Upper lobe of left lung (tissue), 6 donors: ENCODE measurements at regions not wholly inside any gene's neighbourhood (a gene's known extent, or its start where the extent isn't known, plus 50 kb on each side); places are given as distances from the start of the nearest gene placed in this dataset.
A peak's percentile ranks its signal among the peaks of the same experiment; 100 is the strongest.

Experiments
- ATAC-seq, 2 donors: fragments of 200-7000 bp; cut with Tn5 transposase; one replicate each; pipeline ENCODE4 v1.9.1; 2022; ENCODE audit warnings: mild to moderate bottlenecking in 2 of 2, moderate library complexity in 2 of 2; ENCODE audit not compliant: low FRiP score in 2 of 2
- DNase-seq, 2 donors: peaks; one replicate each; pipeline ENCODE4 v3.0.0-alpha.2; 2019 to 2020
- H3K27ac ChIP-seq, 4 donors: fragments of 200-600 bp; sonication (generic); one replicate each; pipeline ENCODE4 v1.5.1; 2016 to 2019
- H3K27me3 ChIP-seq, 4 donors: fragments of 200-600 bp; sonication (generic); one replicate each; pipeline ENCODE4 v1.5.1; 2017 to 2019
- H3K36me3 ChIP-seq, 4 donors: fragments of 200-600 bp; sonication (generic); one replicate each; pipeline ENCODE4 v1.5.1; 2016 to 2019
- H3K4me1 ChIP-seq, 4 donors: fragments of 200-600 bp; sonication (generic); one replicate each; pipeline ENCODE4 v1.5.1; 2018 to 2019
- H3K4me3 ChIP-seq, 4 donors: fragments of 200-600 bp; sonication (generic); one replicate each; pipeline ENCODE4 v1.5.1; 2017 to 2019; ENCODE audit warnings: mild to moderate bottlenecking in 2 of 4, moderate library complexity in 1 of 4
- H3K9me3 ChIP-seq, 4 donors: fragments of 200-600 bp; sonication (generic); one replicate each; pipeline ENCODE4 v1.5.1; 2018 to 2019
- EP300 ChIP-seq, 4 donors: sonication (generic); formaldehyde crosslinking; IDR thresholded peaks; one replicate each; pipeline ENCODE4 v1.5.1; 2017; ENCODE audit warnings: antibody characterized with exemption in 4 of 4, control low read depth in 2 of 4
- POLR2A ChIP-seq, 4 donors: fragments of 450-650 bp; IDR thresholded peaks; one replicate each; pipeline ENCODE4 v1.5.1; 2016 to 2017; ENCODE audit warnings: antibody characterized with exemption in 4 of 4, mild to moderate bottlenecking in 2 of 4
- POLR2AphosphoS5 ChIP-seq, 2 donors: sonication (generic); formaldehyde crosslinking; IDR thresholded peaks; one replicate each; pipeline ENCODE4 v1.5.1; 2017; ENCODE audit warnings: antibody characterized with exemption in 2 of 2
- whole genome bisulfite sequencing, 2 donors: methylation state at CpG; one replicate each; pipeline ENCODE4 v1.1.5; 2017 to 2018; 5-methylcytosine and 5-hydroxymethylcytosine counted together
- TF ChIP-seq, protein P1 (sequence below), 6 experiments: fragments of 450-650 bp in 4 of 6; fragments of 200-600 bp in 2 of 6; sonication (generic) in 2 of 6; IDR thresholded peaks; one replicate each; pipeline ENCODE4 v1.5.1; 2016 to 2019; ENCODE audit warnings: antibody characterized with exemption in 6 of 6
- donor health status: DM: no; HTN: no; CAD: no; lungs with moderate emphysema.
- donor health status: DM: no; HTN: yes; CAD: no; lungs with severe emphysema.

DNA sequence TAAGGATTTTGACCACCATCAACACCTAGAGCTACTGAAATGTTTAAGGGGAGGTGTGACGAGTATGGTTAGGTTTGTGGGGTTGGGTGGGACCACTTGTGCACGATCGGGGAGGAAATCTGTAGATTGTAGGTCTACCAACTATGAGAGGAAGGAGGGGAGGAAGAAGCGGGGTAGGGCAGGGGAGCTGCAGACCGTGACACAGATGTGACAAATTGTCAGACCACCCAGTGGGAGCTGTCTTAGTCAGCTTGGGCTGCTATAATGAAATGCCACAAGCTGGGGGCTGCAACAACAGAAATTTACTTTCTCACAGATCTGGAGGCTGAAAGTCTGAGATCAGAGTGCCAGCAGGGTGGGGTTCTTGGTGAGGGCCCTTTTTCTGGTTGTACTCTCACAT lies 62.2 kb upstream of the ARGLU1 start:
- H3K27ac ChIP-seq: peak overlapping the region in 2 of 4 donors; percentile 14 to 59
- H3K9me3 ChIP-seq: no peaks in the 10 kb centered on the region
- no peaks in the 10 kb centered on the region for H3K27me3 ChIP-seq
- DNase-seq: no peak
- TF ChIP-seq, protein P1, sequence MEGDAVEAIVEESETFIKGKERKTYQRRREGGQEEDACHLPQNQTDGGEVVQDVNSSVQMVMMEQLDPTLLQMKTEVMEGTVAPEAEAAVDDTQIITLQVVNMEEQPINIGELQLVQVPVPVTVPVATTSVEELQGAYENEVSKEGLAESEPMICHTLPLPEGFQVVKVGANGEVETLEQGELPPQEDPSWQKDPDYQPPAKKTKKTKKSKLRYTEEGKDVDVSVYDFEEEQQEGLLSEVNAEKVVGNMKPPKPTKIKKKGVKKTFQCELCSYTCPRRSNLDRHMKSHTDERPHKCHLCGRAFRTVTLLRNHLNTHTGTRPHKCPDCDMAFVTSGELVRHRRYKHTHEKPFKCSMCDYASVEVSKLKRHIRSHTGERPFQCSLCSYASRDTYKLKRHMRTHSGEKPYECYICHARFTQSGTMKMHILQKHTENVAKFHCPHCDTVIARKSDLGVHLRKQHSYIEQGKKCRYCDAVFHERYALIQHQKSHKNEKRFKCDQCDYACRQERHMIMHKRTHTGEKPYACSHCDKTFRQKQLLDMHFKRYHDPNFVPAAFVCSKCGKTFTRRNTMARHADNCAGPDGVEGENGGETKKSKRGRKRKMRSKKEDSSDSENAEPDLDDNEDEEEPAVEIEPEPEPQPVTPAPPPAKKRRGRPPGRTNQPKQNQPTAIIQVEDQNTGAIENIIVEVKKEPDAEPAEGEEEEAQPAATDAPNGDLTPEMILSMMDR (IDR thresholded peaks at IDR 0.05): no peak
- TF ChIP-seq EP300 (IDR thresholded peaks at IDR 0.05) (no peak), POLR2AphosphoS5 (IDR thresholded peaks at IDR 0.05) (no peak), POLR2A (IDR thresholded peaks at IDR 0.05) (no peak)
- ATAC-seq: no peak
- no peaks in the 10 kb centered on the region for H3K36me3 ChIP-seq
- peaks cover 0 to 23% (median 4%) of the 10 kb centered on the region in 4 donors for H3K4me1 ChIP-seq
- H3K4me3 ChIP-seq: no peak overlapping the region
- WGBS, 2 donors: 89 to 90% methylated on average over 5 of the region's 5 CpGs

DNA sequence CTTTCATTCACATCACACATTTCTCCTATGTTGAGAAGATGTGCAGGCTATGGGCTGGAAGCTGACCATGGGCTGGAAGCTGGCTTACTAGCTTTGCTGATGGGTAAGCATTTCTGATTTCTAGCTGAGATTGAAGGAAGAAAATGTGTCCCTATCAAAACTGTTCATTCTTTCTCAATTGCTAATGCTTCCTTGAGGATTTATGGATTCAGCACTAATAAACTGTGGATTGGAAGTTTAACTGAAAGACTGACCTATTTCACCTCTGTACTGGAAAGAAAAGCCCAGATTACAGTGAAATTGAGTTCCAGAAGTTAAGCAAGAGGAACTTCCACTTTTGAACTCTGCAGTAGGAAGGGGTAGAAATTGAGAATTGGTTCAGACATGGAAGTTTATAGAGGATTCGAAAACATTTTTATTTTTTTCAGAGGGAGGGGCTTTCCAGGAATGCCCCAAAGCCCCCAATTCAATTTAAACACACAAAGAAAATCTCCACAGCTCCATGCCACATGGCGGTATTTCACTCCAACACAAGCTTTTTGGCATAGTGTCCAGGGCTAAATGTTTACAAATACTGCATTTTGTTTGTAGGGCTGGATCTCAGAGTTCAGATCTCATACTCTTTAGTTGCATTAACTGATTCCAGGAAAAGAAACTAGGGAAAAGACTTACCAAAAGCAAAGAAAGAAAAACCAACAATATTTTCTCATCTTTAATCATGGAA lies 61.2 kb upstream of the ARGLU1 start:
- WGBS, 2 donors: 51 to 66% methylated on average over 2 of the region's 2 CpGs
- Histone ChIP-seq H3K9me3 (no peaks in the 10 kb centered on the region), H3K27ac (peak overlapping the region in 2 of 4 donors; percentile 37 to 59), H3K36me3 (no peaks in the 10 kb centered on the region), H3K4me3 (no peak overlapping the region), H3K4me1 (peaks cover 0 to 21% (median 4%) of the 10 kb centered on the region in 4 donors), H3K27me3 (no peaks in the 10 kb centered on the region)
- no peak for TF ChIP-seq POLR2AphosphoS5 (IDR thresholded peaks at IDR 0.05)
- no peak for TF ChIP-seq EP300 (IDR thresholded peaks at IDR 0.05)
- TF ChIP-seq, protein P1 (IDR thresholded peaks at IDR 0.05): no peak
- TF ChIP-seq POLR2A (IDR thresholded peaks at IDR 0.05): no peak
- ATAC-seq (no peak), DNase-seq (no peak)

DNA sequence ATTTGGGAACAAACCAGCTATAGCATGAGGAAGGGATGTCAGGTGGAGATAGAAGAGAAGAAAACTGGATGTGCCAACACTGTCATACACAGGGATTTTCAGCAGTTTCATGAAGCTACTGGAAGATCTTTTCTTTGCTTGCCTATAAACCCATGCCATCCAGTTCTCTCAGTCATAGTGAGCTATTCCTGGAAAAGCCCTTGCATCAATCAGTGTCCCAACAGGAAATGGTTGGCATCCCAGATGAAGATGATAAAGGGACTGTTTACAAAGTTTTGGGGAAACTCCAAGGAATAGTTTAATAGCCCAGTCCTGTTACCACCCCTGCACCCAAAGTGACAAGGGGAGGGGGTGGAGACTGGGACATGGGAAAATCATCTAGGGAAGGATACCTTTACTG lies 58.5 kb upstream of the ARGLU1 start:
- Histone ChIP-seq H3K4me1 (peaks cover 0 to 21% (median 6%) of the 10 kb centered on the region in 4 donors), H3K9me3 (no peaks in the 10 kb centered on the region), H3K27ac (peak overlapping the region in 1 of 4 donors; percentile 59), H3K27me3 (no peaks in the 10 kb centered on the region), H3K4me3 (no peak overlapping the region), H3K36me3 (no peaks in the 10 kb centered on the region)
- no peak for DNase-seq
- no peak for ATAC-seq
- TF ChIP-seq POLR2A (IDR thresholded peaks at IDR 0.05) (no peak), POLR2AphosphoS5 (IDR thresholded peaks at IDR 0.05) (peak in 1 of 2 donors; percentile 23), EP300 (IDR thresholded peaks at IDR 0.05) (peak in 1 of 4 donors; percentile 61)
- TF ChIP-seq, protein P1 (IDR thresholded peaks at IDR 0.05): no peak

DNA sequence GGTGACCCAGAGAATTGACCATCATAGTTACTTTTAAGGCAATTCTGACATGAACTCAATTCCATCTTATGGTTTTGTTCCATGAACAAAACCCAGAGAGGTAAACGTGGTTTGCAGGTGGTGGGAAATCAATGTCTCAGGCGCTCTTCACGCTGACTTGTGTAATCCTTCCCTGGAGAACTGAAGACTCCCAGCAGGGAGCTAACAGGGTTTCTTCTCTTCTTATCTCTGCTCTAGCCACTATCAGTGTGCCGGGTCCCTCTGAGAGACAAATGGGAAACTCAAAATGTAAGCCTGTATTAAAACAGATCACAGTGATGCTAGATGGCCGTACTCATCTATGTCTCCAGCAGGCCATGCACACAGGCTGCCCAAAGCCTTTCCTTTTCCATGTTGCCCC lies 57.6 kb upstream of the ARGLU1 start:
- Histone ChIP-seq H3K36me3 (no peaks in the 10 kb centered on the region), H3K27ac (no peak overlapping the region), H3K9me3 (no peaks in the 10 kb centered on the region), H3K4me1 (peaks cover 0 to 18% (median 6%) of the 10 kb centered on the region in 4 donors), H3K4me3 (no peak overlapping the region), H3K27me3 (no peaks in the 10 kb centered on the region)
- no peak for DNase-seq
- TF ChIP-seq POLR2A (IDR thresholded peaks at IDR 0.05): no peak
- no peak for TF ChIP-seq EP300 (IDR thresholded peaks at IDR 0.05)
- TF ChIP-seq, protein P1 (IDR thresholded peaks at IDR 0.05): no peak
- TF ChIP-seq POLR2AphosphoS5 (IDR thresholded peaks at IDR 0.05): no peak
- 94% methylated on average over 5 of the region's 5 CpGs for WGBS, 2 donors
- ATAC-seq: no peak
